ENCODE measurements at regions not wholly inside any gene's neighbourhood (a gene's known extent, or its start where the extent isn't known, plus 50 kb on each side); places are given as distances from the start of the nearest gene placed in this dataset.

- TF ChIP-seq CTCF (IDR thresholded peaks at IDR 0.05): no peak
- no peak for TF ChIP-seq POLR2A (IDR thresholded peaks at IDR 0.05)
These were observed 384.4 kb downstream of the SLC4A3 start for GRCh38 chr2:220011859-220012258.
